Stimulated activated CD8-positive, alpha-beta memory T cell treated with anti-CD3 and anti-CD28 coated beads, Interleukin-12 subunit alpha, Interleukin-12 subunit beta, amount 100 ng/mL, for 24 hours (primary cell): ENCODE measurements at regions not wholly inside any gene's neighbourhood (a gene's known extent, or its start where the extent isn't known, plus 50 kb on each side); places are given as distances from the start of the nearest gene placed in this dataset.

Experiments
- DNase-seq: peaks from one replicate; pipeline ENCODE4 v3.0.0-alpha.2; 2020; ENCODE audit errors: extremely low read depth

DNA sequence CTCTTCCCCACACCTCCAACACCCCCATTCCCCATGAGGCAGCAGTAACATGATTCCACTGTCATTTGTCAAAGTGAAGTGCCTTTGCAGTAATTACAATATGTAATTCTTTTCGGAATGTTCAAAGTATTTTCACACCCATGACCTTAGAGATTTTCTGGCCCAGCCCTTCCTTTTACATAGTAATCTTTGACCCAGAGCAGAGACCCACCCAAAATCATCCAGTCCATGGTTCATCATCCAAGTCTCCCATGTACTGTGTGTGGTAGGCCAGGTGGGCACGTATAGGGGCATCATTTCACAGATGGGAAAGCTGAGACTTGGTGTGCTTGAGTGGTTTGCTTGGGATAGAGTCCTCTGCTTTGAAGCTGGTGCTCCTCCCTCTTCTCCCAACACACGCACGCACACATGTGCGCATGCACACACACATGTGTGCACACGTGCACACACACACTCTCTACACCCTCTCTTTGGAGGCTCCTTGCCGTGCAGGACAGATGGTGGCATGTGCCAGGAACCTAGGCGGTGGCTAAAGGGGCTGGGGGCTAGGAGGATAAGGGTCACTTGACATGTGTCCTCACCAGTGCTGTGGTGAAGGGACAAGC, 284.7 kb upstream of the ROPN1 start:
- DNase-seq, result no peak

DNA sequence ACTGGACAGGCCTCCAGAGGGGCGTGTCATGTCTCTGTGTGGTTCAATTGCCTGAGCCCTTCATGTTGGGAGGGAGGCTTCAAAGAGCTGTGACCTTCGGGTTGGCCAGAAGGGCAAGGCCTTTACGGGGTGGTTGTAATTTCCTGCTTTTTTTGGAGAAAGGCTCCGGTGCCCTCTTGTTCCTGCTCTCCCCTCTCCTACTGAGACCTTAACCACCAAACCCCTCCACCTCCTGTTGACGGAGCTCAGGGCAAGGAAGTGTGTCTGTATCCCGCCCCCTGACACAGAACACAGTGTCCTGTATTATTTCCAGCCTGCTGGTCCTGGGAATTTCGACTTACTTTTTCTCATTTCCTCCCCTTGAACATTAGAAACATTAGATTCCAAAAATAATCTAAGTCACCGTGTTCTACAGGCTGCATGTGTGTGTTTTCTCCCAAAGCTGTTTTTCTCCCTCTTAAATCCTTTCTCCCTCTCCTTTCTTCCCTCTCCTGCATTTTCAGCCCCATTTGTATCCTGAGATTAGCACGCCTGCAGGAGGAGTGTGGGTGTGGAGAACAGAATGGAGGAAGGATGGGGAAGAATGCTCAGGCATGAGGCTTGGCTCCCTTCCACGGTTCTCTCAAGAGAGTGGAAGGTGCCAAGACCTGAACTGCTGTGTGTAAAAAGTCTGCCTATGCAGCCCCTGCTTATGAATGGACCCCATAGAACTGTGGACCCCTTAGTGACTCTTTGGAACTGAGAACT, 285.4 kb upstream of the ROPN1 start:
- DNase-seq, result no peak

DNA sequence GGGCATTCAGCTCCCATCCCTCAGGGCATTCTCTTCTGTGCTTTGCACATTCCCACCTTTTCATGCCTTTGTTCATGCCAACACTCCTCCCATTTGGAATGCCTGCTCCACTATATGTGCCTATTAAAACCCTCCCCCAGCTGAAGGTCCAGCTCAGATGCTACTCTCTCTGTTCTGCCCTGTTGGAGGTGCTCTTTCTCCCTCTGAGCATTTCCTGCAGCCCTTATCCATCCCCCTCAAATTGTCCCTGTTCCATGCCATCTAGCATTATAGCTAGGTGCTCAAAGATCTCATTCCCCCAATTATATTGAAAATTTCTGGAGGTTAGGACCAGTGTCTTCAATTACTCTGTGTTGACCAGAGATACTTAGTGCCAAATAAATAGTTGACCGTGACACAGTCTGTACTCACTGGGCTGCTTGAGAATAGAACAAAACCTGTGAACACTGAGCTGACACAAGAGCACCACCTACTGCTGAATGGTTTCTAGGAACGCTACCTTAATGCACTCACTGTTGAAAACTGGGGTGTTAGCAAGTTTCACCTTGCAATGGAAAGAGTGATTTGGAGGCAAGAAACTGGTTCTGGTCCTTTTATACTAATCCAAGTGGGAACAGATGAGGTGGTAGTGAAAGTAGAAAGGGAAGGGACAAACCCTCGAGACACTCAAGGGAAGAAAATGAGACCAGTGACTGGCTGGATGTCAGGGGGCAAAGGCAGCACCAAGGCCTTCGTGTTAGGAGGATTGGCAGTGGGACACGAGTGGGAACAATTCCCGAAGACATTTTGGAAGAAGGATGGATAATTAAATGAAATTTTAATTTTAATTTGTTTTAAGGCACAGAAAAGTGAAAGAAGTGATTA, 289.8 kb upstream of the ROPN1 start:
- DNase-seq, result no peak

DNA sequence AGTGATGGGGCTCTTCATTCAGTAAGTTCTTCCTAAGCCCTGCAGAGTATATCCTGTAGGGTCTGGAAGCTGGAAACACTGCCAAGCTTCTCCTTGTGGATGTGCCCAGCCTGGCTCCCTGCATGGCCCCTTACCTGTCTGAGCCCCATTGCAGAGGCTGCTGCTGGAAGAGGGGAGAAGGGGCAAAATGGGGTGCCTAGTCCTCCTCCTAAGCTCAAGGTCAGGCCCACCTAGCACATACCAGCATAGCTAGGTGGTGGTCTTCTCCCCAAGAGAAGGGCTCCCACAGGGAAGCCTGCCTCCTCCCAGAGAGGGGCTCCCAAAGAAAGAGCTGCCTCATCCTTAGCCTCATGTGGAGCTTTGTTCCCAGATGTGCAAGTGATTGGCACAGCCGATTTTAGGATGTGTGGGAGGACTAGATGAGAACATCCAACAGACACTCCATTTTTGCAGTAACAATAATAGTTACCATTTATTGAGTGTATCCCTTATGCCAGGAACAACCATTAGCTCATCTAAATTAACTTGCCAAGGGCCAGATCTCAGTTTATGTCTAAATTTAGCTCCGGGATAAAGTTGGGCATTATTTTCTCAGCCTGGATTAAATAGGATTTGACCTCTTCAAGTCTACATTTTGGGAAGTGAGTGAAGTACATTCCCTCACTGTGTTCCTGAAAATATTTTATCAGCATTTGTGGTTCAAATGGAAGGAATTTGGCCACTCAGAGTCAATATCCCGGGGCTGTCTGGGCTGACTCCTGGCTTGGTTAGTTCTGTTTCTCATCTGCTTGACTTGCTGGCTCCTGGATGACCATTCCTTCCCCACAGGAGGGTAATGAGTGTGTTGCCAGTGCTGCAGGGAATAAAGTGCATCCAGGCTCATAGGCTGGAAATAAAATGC, 291.1 kb upstream of the ROPN1 start:
- DNase-seq, result no peak

DNA sequence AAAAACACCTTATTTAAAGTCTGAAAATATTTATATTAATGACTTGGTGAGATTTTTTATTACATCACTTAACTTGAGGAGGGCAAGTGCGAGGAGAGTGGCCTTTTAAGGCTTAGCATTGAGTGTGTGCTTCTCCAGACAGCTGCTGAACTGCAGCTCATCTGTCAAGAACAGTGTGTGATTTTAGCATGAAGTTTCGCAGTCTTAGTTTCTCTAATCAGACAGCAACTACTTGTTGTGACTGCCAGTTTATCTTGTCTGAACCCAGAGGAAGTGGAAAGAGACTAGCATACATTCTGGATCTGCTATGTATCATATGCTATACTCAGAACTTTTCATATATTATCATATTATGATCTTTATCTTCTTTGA, 291.7 kb upstream of the ROPN1 start:
- no peak for DNase-seq

DNA sequence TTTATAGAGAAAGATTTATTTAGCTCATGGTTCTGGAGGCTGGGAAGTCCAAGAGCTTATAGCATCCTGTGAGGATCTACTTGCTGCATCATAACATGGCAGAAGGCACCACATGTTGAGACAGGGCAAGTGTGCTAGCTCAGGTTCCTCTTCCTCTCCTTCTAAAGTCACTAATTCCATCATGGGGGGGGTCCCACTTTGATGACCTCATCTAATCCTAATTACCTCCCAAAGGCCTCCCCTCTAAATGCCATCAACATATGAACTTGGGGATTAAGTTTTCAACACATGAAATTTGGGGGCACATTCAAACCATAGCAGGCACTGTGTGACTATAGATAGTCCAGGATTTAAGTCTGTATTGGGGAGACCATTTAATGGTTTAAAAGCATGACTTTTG, 297.1 kb upstream of the ROPN1 start:
- no peak for DNase-seq

DNA sequence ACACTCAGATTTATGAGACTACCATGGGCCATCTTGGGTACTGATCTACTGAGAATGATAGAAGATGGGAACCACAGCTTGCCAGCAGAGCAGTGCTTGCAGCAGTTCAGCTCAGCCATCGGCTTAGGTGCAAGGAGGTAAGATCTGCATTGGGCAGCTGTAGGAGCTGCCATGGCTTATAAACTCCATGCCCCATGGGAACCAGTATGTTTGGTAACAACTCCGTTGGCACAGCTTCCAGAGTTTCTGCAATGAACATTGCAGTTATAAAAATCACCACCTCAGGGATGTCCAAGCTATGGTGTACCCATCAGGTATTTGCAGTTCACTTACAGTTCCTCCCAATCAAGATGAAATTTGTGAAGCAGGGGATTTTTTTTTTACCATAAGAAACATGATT, 299.1 kb upstream of the ROPN1 start:
- DNase-seq, result no peak

DNA sequence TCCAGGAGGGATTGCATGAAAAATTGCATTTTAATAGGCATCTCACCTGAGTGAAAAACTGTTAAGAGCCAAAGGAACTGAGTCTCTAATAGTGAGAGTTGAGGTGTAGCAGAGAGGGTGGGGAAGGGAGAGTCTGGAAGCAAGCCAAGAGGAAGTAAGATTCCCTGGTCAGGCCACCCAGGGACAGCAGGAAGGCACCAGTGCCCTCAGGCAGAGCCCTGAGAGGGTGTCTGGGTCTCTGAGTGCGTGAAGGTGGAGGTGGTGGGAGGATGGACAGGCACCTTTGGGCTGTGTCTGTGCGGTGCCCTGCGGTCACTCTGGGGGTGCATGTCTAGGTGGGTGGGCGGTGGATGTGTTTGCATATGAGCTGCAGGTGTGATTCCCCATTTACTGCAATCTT, 300.4 kb upstream of the ROPN1 start:
- DNase-seq, result no peak

DNA sequence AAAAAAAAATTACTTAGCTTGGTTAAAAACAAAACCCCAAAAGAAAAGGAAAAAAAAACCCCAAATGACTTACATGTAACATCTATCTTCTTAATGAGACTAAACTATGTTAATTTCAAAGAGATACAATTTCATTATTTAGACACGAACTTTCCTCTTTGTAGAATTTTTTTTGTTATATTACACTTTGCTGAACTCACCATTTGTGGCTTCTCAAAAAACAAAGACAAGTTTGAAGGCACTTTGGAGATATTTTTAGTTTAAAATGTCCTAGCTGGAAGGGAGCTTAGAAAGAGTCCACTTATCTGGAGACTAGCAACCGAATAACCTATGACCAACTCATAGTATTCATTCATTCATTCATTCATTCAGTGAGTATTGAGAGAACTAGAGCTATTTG, 301.7 kb upstream of the ROPN1 start:
- no peak for DNase-seq

DNA sequence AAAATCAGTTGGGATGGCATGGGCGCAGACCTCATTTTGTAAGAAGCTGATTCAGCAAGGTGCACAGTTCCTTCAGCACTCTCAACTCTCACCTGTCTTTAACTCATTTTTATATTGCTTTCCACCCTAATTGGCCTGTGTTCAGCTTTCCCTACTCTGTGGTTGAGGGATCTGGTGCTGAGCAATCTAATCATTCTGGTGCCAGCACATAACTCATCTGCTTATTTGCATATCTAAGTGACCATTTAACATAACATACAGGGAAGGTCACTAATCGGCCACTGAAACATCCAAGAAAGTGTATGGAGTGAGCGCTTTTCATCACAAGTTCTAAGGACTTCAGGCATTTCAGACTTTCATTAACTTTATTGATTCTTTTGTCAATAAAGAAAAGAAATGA, 303.4 kb upstream of the ROPN1 start:
- no peak for DNase-seq

DNA sequence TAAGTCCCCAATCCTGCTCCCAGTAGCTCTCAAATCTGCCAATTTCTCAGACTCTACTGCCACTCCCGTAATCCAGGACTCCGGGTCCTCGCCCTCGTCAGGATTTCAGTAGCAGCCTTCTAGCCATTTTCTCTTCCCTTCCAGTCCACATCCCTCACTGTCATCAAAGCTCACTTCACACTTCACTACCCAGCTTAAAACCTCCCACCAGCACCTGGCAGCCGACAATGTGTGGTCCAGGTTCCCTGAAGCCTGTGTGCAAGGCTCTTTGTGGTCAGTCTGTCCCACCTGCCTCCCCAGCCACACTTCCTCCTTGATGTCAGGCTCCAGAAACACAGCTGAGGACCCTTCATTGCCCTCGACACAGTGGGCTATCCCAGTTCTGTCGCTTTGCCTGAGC, 304.5 kb upstream of the ROPN1 start:
- no peak for DNase-seq

DNA sequence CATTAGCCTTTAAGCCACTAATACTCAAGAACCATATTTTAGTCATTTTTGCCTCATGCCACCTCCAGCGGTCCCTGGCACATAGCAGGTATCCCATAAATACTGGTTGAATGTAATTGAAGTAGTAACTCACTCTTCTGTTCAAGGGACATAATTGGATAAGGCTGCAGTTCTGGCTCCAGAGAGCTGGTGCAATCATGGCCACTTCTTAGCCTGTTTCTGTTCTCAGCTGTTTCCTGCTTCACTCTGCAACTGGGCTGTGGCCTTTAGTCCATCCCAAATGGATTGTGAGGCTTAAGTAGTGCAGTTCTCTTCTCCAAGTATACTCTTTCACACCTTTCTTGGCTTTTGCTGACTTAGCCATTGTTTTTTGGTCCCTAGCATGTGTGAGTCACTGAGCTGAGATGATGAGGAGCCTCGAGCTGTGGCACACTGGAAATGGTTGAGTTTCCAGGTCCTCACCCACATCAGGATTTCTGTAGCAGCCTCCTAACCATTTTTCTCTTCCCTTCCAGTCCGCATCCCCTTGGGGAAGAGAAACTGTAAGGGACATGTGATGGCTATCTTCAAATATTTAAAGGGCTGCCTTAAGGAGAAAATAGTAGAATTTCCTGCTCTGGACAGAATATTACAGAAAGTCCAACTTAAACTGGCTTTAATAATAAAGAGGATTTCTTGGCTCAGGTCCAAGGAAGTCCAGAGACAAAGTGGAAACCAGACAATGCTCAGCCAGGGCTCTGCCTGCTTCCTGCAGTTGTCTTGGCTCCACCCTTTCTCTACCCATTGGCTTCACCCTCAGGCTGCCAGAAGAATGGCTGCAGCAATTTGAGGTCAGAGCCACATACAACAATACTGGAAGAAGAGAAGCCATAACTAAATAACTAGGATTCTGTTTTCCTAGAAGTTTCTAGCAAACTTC, 305.4 kb upstream of the ROPN1 start:
- no peak for DNase-seq

DNA sequence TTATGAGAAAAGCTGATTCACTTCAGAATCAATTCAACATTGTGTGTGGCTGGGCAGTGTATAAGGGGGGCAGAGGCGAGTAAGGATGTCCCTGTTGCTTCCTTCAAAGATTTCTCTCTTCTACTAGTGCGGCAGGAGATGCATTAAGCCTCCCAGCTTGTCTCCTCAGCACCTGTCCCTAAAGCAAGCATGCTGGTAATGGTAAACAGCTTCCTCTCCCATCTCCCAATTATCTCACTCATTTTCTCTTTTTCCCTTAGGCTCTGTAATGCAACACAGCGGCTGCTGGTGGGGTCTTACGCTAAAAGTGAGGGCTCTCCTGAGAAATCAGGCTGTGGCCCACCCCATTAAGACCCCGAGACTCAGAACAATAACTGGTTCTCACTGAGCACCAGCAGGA, 306.4 kb upstream of the ROPN1 start:
- DNase-seq, result no peak

DNA sequence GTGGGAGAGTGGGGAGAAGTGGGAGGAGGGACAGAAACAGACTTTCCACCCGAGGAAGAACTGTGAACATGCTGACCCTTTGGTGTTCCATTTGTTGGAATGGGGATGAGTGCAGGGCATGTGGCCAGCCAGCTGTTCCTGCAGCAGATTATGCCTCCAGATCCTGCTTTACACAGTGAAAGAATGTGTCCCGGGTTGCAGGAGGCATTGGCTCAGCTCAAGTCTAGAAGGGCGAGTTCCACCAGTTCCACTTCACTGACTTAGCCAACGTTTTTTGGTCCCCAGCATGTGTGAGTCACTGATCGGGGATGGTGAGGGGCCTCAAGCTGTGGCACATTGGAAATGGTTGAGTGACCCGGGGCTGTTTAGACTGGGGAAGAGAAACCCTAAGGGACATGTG, 307.0 kb upstream of the ROPN1 start:
- no peak for DNase-seq

DNA sequence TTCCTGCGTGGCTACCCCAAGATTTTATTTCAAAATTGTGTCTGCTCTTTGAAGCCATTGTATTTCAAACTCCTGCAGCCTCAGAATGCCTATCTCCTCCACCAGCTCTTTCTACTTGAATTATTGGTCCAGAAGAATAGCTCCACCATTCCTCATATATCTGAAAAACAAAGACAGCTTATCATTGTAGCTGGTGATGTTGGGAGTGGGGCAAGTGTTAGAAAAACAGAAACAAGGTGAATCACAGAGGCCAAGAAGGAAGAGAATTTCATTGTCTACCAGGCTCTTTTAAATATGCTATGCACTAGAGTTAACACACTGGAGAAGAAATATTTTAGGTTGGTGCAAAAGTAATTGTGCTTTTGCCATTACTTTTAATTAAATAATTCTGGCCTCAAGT, 307.9 kb upstream of the ROPN1 start:
- DNase-seq, result no peak

DNA sequence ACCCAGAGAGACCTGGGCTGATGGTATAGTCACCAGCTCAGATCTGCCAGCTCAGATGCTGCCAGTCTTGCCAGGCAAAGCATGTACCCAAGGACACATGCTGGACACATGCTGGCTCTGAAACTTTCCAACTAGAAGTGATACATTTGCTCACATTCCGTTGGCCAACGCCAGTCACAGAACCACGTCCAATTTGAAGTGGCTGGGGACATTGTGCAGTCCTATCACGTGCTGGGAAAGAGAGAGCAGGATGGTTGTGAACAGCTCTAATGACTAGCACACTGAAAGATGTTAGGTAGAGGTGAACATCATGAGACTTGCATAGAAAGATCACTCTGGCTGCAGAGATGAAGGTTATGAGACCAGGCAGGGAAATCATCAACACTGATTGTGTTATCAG, 308.5 kb upstream of the ROPN1 start:
- DNase-seq, result no peak

DNA sequence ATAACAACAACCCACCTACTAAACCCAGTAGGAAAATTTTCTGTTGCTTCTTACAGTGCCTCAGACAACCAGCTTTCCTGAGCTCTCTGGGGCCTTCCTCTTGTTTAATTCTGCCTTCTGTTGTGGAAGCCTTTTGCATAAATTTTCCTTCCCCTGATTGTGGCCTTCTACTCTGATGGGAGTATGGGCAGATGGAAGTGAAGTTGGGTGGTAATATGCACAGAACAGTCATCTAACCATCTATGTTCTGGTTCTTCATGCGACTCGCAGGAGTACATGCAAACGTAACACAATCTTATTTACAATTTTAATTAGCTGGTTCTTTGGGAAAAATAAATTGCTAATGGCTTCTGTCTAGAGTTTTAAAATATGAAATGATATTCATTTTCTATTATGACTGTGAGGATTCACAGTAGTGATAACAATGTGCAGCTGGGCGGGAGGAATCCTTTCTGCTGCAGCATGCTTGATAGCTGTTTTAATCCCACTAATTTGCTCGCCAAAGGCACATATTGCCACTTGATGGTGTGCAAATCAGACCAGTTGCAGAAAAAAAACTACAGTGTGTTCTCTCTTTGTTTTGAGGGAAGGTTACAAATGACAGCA, 311.5 kb upstream of the ROPN1 start:
- no peak for DNase-seq

DNA sequence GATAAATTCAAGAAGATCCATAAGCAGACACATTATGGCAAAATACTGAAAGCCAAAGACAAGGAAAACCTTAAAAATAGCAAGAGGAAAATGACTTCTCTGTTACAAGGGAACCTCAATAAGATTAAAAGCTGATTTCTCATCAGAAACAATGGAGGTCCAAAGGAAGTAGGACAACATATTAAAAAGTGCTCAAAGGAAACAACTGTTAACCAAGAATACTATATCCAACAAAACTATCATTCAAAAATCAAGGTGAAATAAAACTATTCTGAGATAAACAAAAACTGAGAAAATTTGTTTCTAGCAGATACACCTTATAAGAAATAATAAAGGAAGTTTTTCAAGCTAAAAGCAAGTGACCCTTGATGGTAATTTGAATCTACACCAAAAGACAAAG, 314.7 kb upstream of the ROPN1 start:
- DNase-seq, result no peak

DNA sequence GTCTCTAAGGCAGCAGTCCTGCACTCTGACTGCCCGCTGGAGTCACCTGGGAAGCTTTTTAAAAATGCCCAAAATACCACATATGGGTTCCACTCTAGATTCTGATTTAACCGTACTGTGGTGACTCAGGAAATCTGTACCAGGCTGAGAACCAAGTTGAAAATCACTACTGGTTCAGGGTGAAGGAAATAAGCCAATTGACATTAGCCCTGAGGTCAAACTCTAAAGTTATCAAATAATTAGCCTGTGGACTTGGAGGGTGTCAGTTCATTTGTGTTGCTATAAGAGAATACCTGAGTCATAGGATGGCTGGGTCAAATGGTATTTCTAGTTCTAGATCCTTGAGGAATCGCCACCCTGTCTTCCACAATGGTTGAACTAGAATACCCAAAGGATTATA, 321.7 kb upstream of the ROPN1 start:
- DNase-seq, result no peak

DNA sequence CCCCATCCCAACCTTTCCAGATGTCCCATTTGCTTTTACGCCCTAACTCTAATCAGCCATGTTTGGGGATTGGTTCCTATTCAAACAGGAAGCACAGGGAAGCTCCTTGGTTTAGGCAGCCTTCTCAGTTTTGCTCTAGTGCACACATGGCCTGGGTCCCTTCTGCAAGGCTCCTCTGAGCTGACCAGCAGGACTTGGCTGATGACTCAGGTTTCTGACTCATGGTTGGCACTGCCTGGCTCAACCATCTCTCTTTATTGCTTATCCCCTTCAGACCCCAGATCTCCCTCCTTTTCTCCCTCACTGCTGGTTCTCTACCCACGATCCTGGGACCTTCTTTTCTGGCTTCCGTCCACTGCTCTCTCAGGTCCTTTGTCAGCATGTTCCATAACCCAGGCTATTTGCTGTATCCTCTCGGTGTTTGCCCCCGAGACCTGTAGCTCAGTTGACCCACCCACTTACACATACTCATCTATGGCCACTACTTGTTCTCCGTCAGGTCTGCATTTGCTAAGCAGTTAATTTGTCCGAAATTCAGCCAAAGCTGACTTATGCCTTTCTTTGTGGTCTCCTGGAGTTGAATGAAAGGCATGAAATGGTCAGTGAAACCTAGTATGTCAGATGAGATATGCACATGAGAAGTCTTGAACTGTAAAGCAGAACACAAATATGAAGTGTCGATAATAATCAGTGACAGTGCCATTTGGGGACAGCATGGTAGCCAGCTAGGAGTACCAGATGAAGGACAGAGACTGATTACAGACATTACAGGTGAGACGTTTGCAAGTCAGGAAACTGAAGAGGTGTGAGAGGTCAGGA, 323.5 kb upstream of the ROPN1 start:
- DNase-seq, result no peak
